DMS53 (cell line): ENCODE measurements at regions not wholly inside any gene's neighbourhood (a gene's known extent, or its start where the extent isn't known, plus 50 kb on each side); places are given as distances from the start of the nearest gene placed in this dataset.

Experiments used
- DNase-seq: peaks from one replicate; lab custom pipeline; 2025; lab: John Stamatoyannopoulos, UW

GRCh38 chr18:60445341-60445740, 72.8 kb upstream of the MC4R start:
- no peak for DNase-seq

- DNase-seq, result no peak
Measured at GRCh38 chr18:60446821-60447220, 74.2 kb upstream of the MC4R start.

- no peak for DNase-seq
Measured at GRCh38 chr18:60448487-60449267, 76.1 kb upstream of the MC4R start.

GRCh38 chr18:60452421-60452820, 79.8 kb upstream of the MC4R start:
- no peak for DNase-seq

DNA sequence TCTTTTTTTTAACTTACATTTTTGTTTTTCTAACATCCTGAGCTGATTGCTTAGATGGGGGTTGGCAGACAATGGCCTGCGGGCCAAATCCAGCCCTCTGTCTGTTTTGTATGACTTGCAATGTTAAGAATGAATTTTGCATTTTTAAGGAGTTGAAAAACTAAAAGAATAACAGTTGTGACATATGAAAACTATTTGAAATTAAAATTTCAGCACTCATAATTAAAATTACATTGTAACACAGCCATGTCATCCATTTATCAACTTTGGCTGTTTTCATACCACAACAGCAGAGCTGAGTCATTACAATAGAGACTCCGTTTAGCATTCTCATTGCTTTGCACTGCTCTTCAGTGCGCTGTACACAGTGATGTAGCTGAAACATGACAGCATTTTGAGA, 94.1 kb upstream of the MC4R start:
- no peak for DNase-seq

- DNase-seq, result no peak
Measured at GRCh38 chr18:60469387-60470100, 97.0 kb upstream of the MC4R start.

- peak; percentile 76 for DNase-seq
Measured at GRCh38 chr18:60471652-60472051, 99.1 kb upstream of the MC4R start.

DNA sequence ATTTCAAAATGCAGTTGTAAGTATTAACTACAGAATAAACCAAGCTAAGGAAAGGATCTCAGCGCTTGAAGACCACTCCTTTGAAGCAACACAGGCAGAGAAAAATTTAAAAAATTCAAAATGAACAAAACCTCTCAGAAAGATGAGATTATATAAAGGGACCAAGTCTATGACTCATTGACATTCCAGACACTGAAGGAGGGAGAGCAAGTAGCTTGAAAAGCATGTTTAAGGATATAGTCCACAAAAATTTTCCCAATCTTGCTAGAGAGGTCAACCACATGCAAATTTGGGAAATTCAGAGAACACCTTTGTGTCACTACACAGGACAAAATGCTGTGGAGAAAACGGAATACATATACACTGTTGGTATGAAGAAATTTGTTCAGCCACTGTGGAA, 112.6 kb upstream of the MC4R start:
- no peak for DNase-seq

- DNase-seq, result no peak
Measured at GRCh38 chr18:60493066-60493465, 120.5 kb upstream of the MC4R start.

GRCh38 chr18:60499675-60500074, 127.1 kb upstream of the MC4R start:
- DNase-seq, result no peak

DNA sequence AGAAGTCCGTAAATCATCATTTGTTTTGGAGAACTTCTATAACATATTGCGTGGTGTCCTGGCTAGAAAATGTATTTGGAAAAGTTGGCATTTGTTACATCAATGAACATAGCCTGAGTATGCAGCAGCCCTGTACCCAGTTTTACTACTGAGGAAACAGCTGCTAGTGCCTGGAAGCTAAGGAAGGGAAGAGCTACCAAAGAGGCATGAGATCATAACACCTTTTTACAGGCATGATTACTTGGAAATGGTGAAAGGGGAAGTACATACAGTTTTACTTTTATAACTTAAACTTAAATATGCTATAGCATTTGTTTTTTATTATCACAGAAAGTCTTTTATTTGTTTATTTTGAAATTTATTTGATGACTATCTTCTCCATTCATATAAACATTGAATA, 128.4 kb upstream of the MC4R start:
- no peak for DNase-seq

DNA sequence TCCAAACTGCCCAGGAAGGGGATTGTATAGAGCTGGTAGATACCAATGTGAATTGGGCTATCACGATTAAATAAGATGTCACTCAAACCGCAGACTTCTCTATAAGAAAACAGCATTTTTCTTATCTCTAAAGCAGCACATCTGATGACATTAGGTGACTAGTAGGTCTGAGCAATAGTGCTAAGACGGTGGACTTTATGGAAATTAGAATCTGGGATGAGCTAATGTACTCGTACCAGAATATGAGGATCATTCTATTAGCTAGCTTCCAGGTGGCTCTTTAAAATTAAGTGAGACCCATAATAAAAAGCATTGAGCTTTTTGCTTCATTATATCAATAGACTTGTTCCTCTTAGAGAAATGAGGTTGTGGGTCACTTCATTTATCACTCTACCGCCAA, 130.0 kb upstream of the MC4R start:
- no peak for DNase-seq

- no peak for DNase-seq
Measured at GRCh38 chr18:60503199-60503598, 130.6 kb upstream of the MC4R start.

DNA sequence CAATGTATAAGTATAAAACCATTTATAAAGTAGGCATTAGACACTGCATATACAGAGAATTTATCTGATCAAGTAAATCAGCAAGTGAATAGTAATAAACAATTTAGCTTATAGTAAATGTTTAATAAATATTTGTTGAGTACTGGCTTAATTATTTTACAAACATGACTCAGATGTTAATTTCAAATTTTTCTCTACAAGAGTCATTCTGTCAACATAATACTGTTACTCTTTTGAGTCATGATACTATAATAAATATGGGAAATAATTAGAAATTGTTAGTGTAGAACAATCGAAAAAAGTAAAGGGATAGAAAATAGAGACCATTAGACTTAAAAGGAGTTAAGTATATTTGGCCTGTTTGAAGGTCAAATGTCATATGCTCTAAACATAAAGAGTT, 133.6 kb upstream of the MC4R start:
- no peak for DNase-seq

DNA sequence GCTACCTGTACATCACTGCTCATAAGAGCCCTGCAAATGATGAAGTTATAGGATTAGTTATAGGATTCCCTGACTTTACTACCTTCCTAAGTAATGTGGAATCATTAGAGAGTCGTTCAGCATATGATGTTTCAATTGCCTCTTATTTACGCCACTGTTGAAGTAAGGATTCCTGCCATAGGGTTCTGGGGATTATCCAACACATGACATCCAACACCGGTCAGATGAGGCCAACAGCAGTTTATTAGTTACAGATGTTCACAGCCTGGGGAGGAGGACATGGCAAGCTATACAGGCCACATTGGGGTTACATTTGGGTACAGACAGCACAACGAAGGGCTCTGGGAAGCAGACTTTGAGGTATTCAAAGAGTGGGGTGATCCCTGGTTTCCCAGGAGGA, 134.1 kb upstream of the MC4R start:
- peak; percentile 19 for DNase-seq

DNA sequence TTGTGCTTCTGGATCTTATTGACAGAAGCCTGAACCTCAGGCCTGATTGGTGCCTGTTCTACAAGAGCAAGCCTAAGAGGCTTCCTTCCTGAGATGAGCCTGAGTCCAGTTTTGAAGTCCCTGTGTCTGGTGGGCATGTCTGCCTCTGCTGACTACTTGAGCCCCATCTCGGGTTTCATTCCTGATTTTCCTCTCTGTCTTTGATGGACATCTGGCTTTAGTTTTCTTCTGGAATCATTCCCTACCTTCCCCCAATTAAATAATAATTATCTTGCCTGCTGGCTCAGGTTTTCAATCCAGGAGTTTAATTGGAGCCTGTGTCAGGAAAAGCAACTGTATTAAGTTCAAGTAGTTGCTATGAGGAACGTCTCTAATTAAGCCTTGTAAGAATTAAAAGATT, 135.5 kb upstream of the MC4R start:
- DNase-seq, result no peak

DNA sequence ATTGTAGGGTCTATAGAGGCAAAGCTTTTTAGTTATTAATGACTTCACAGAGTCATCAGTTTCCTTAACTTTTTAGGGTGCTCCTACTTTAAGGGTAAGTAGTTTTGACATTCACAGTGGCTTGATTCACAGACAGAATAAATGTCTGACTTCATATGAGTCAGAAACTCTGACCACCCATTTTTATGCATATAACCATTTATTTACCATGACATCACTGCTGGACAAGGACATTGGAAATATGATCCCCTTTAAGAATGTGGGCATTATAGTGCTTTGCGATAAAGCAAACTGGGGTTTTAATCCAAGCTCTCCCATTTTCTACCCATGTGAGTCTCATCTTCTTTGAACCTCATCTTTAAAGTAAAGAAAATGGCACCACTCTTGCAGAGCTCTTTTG, 162.0 kb upstream of the MC4R start:
- peak; percentile 86 for DNase-seq

DNA sequence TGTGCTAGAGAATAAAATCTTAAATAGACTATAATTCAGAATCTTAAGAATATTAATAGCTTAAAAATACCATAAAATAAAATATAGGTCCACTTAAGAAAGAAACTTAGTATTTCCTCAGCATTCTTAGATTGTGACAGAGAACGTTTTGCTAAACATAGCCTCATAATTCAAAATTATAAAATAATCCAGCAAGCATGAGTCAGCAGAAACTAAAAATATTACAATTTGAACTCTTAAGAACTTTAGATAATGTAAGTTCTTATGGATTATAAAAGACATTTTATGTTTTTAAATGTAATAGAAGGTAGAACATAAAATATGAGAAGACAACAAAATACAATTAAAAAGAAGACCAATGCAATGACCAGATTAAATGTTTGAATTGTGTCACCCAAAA, 164.5 kb upstream of the MC4R start:
- no peak for DNase-seq

DNA sequence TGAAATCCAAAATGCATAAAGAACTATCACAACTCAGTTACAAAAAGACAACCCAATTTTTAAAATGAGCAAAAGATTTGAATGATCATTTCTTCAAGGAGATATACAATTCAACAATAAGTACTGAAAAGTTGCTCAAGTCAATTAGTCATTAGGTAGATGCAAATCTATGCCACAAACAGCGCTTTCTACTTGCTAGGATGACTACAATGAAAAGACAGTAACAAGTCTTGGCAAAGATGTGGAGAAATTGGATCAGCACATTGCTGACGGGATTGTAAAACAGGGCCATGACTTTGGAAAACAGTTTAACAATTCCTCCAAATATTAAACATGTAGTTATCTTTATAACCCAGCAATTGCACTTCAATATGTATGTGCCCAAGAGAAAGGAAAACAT, 166.3 kb upstream of the MC4R start:
- DNase-seq, result no peak

DNA sequence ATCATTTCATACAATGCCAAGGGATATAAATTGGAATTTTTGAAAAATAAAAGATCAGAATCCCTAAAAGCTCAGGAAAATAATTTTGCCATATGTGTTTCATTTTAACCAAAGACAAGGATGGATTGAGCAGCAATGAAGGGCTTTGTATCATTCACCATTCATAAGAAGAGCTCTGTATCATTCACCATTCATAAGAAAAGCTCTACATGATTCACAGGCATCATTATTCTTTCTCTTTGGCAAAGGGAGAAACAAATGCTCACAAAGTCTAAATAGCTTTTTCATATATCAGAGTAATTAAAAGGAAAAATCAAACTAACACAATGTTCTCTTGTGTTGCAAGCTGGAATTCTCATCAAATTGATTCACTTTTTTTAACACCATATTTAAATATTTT, 169.1 kb upstream of the MC4R start:
- no peak for DNase-seq

GRCh38 chr18:60543646-60544045, 171.1 kb upstream of the MC4R start:
- DNase-seq, result peak; percentile 31

DNA sequence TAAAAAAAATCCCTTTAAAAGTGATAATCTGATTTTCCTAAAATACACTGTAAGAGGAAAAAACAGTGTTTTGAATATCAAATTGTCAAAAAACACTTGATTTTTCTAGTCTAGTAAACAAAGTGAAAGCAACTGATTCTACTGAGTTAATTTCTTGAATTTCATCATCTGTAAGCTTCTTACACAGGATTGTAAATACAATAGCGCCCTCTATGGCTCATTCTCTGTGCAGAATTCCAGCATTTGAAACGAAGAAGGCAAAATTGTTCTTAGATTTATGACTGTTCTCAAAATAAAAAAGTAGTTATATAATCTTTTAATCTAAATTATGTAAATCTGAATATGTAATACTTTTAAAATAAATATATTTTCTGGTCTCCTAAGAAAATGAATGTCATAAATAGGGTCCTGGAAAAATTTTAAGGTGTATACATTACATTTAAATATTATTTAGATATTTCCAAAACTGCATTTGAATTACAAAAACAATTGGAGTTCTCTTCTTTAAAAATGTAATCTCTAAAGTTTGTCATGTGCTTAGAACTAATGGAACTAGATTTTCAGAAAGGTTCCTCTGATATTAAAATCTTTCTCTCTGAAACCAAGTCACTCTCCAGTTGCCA, 176.9 kb upstream of the MC4R start:
- peak; percentile 96 for DNase-seq

- DNase-seq, result no peak
Measured at GRCh38 chr18:60552948-60553347, 180.4 kb upstream of the MC4R start.
